Activated B cell treated with CpG ODN at 0.5 μM for 24 hours (primary cell): ENCODE measurements at regions not wholly inside any gene's neighbourhood (a gene's known extent, or its start where the extent isn't known, plus 50 kb on each side); places are given as distances from the start of the nearest gene placed in this dataset.

Experiments used
- ATAC-seq: fragments of 200-7000 bp; cut with Tn5 transposase; one replicate; pipeline ENCODE4 v1.10.0; 2021; ENCODE audit warnings: low read depth, mild to moderate bottlenecking, moderate library complexity
- CTCF ChIA-PET: fragments of 350-600 bp; sonication (Branson Sonifier 250); formaldehyde crosslinking; loops from one replicate; lab custom pipeline; 2021; ENCODE audit warnings: antibody characterized with exemption; lab: Charles Lee
- POLR2A ChIA-PET: fragments of 350-600 bp; sonication (Branson Sonifier 250); formaldehyde crosslinking; loops from one replicate; lab custom pipeline; 2021; ENCODE audit warnings: antibody characterized with exemption; lab: Charles Lee
- DNase-seq: peaks from one replicate; pipeline ENCODE4 v3.0.0; 2022
- H3K27ac Mint-ChIP-seq: one replicate; pipeline ENCODE4 v1.8.0; 2020; ENCODE audit warnings: mixed read lengths
- H3K27me3 Mint-ChIP-seq: one replicate; pipeline ENCODE4 v1.8.0; 2021; ENCODE audit warnings: mixed read lengths
- H3K36me3 Mint-ChIP-seq: one replicate; pipeline ENCODE4 v1.8.0; 2021; ENCODE audit warnings: low read depth, mixed read lengths
- H3K4me1 Mint-ChIP-seq: one replicate; pipeline ENCODE4 v1.8.0; 2021; ENCODE audit warnings: mixed read lengths
- H3K4me3 Mint-ChIP-seq: one replicate; pipeline ENCODE4 v1.8.0; 2020; ENCODE audit warnings: mild to moderate bottlenecking, mixed read lengths
- H3K9me3 Mint-ChIP-seq: one replicate; pipeline ENCODE4 v1.8.0; 2020; ENCODE audit warnings: mixed read lengths
- intact Hi-C: fragments of 100-400 bp; cut with micrococcal nuclease; formaldehyde crosslinking; loops from one replicate; pipeline ENCODE4 v1.15.1; 2024
- TF ChIP-seq, protein P1 (sequence below): fragments of 200-600 bp; IDR thresholded peaks from one replicate; pipeline ENCODE4 v1.8.0; 2022; ENCODE audit warnings: antibody characterized with exemption, mild to moderate bottlenecking

DNA sequence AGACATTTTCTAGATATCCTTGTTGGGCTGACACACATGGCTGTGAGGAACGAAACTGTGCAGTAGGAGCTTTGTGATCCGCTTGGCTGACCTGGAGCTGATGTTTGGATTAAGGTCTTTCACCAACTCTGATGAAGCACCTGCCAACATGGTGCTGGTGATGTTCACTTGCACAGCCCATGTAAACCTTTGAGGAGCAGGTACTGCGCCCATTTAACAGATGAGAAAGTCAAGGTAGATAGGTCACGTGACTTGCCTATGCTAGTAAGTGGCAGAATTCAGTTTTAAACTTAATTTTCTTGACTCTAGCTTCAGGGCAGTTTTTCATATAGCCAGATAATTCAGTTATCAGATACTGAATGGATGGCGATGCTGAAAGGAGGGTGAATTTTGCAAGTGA, 351.9 kb downstream of the RPS24 start:
- ATAC-seq (no peak), DNase-seq (no peak)
- H3K9me3 Mint-ChIP-seq, result no peaks in the 10 kb centered on the region
- no peaks in the 10 kb centered on the region for H3K36me3 Mint-ChIP-seq
- intact Hi-C loops, result no loop called here
- H3K4me3 Mint-ChIP-seq, result no peak overlapping the region
- H3K4me1 Mint-ChIP-seq, result no peaks in the 10 kb centered on the region
- TF ChIP-seq, protein P1, sequence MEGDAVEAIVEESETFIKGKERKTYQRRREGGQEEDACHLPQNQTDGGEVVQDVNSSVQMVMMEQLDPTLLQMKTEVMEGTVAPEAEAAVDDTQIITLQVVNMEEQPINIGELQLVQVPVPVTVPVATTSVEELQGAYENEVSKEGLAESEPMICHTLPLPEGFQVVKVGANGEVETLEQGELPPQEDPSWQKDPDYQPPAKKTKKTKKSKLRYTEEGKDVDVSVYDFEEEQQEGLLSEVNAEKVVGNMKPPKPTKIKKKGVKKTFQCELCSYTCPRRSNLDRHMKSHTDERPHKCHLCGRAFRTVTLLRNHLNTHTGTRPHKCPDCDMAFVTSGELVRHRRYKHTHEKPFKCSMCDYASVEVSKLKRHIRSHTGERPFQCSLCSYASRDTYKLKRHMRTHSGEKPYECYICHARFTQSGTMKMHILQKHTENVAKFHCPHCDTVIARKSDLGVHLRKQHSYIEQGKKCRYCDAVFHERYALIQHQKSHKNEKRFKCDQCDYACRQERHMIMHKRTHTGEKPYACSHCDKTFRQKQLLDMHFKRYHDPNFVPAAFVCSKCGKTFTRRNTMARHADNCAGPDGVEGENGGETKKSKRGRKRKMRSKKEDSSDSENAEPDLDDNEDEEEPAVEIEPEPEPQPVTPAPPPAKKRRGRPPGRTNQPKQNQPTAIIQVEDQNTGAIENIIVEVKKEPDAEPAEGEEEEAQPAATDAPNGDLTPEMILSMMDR, result no peak
- no peak overlapping the region for H3K27ac Mint-ChIP-seq
- POLR2A ChIA-PET, result no interaction called here
- H3K27me3 Mint-ChIP-seq, result peaks cover 16% of the 10 kb centered on the region
- CTCF ChIA-PET, result no interaction called here

DNA sequence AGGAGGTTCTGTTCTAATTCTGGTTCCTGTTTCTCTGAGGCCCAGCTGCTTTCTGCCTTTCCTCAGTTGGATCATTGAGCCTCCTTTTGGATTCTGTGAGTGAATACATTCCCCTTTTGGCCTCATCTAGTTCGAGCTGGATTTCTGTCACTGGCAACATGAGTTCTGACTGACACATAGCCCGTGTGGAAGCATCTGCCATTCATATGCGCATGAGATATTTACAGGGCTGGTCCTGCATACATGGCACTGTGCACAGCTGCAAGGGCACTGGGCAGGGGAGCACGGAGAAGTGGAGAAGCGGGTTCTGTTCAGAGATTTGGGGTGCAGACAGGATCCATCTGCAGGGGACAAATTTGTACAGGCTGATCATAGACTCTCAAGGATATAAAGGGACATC, 352.8 kb downstream of the RPS24 start:
- H3K27ac Mint-ChIP-seq, result no peak overlapping the region
- TF ChIP-seq, protein P1, result no peak
- no peak for DNase-seq
- H3K36me3 Mint-ChIP-seq, result no peaks in the 10 kb centered on the region
- peaks cover 17% of the 10 kb centered on the region for H3K27me3 Mint-ChIP-seq
- intact Hi-C loops, result no loop called here
- H3K9me3 Mint-ChIP-seq, result no peaks in the 10 kb centered on the region
- ChIA-PET CTCF (no interaction called here), POLR2A (no interaction called here)
- ATAC-seq, result no peak
- H3K4me3 Mint-ChIP-seq, result no peak overlapping the region
- H3K4me1 Mint-ChIP-seq, result no peaks in the 10 kb centered on the region

DNA sequence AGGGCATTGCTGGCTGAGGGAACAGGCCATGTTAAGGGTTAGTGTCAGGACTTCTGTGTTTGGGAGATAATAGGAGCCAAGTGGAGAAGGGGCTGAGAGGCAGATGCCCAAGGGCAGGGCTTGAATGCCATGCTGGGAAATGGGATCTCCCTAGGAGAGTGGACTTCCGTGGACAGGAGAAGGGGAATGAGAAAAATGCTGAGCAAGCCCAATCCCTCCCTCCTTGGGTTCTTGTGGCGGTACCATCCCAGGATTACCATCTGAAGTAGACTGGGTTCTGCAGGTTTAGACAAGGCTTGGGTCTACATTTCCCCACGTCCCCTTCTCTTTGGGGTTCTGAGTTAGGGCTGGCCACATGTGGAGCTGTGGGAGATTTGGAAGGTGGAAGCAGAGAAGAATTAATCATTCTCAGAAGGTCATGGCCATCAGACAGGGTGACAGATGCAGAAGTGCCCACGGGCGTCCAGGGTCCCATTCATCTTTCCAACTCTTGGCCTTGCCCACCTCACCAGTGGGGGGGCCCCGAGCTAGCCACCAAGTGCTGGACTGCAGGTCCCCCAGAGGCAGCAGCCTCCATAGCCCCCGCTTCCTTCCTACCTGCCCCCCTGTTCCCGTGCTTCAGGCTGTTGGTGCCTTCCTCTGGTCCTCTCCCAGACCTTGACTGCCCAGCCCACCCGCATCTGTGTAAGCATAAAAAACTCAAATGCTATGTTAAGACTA, 354.8 kb downstream of the RPS24 start:
- TF ChIP-seq, protein P1, result no peak
- POLR2A ChIA-PET, result no interaction called here
- Mint-ChIP-seq H3K9me3 (no peaks in the 10 kb centered on the region), H3K36me3 (no peaks in the 10 kb centered on the region), H3K27ac (no peak overlapping the region), H3K27me3 (peaks cover 14% of the 10 kb centered on the region), H3K4me1 (no peaks in the 10 kb centered on the region), H3K4me3 (no peak overlapping the region)
- intact Hi-C loops, result no loop called here
- no peak for DNase-seq
- CTCF ChIA-PET, result no interaction called here
- ATAC-seq, result no peak

DNA sequence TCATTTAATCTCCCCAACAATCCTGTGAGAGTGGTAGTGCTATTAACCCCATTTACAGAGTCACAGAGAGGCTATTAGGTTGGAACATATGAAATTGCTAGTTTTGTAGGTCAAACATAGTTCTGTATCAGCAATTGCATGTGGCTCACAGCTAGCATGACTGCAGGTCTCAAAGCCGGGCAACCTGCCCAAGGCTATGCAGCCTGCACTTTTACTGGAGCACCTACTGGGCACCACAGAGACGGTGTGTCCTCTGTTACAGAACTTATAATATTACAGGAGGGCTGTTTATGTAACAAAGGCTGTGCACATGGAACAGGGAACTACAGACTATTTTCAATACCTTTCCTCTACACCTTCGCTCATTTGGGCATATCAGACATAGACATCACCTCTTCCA, 355.8 kb downstream of the RPS24 start:
- intact Hi-C loops, result no loop called here
- H3K27me3 Mint-ChIP-seq, result peaks cover 14% of the 10 kb centered on the region
- no peak for ATAC-seq

DNA sequence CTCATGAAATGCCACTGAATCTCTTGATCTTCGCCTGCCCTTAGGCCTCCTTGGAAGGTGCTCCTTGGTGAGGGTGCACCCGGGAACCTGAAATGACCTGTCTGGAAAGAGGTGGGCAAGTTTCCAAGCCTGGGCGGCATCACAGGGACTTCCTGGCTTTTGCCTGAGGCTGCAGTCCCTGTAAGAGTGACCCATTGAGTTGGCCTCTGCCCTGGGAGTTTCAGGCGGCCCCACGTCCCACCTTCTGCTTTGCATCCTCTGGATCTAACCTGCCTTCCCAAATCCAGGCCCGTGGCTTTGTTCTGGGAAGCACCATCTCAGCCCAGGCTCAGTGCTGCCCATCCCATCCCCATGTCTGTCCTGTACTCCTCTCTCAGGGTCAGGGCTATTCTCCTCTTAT, 356.4 kb downstream of the RPS24 start:
- Mint-ChIP-seq H3K4me3 (no peak overlapping the region), H3K27me3 (peaks cover 14% of the 10 kb centered on the region), H3K9me3 (no peaks in the 10 kb centered on the region), H3K36me3 (no peaks in the 10 kb centered on the region), H3K27ac (no peak overlapping the region), H3K4me1 (no peaks in the 10 kb centered on the region)
- TF ChIP-seq, protein P1, result no peak
- intact Hi-C loops, result no loop called here
- ATAC-seq (no peak), DNase-seq (no peak)
- ChIA-PET CTCF (no interaction called here), POLR2A (no interaction called here)

More for the DNA sequence above, 355.8 kb downstream of the RPS24 start:
- DNase-seq, result no peak
- Mint-ChIP-seq H3K27ac (no peak overlapping the region), H3K4me3 (no peak overlapping the region), H3K4me1 (no peaks in the 10 kb centered on the region), H3K36me3 (no peaks in the 10 kb centered on the region), H3K9me3 (no peaks in the 10 kb centered on the region)
- POLR2A ChIA-PET, result no interaction called here
- CTCF ChIA-PET, result no interaction called here
- TF ChIP-seq, protein P1, result no peak
